ENCODE measurements at regions not wholly inside any gene's neighbourhood (a gene's known extent, or its start where the extent isn't known, plus 50 kb on each side); places are given as distances from the start of the nearest gene placed in this dataset.

GRCh38 chr4:75289914-75290582 is 224.2 kb downstream of the RCHY1 start:
- H3K4me1 ChIP-seq (ENCODE audit: control insufficient read depth, extremely low read depth, insufficient read depth, low read length): no peaks in the 10 kb centered on the region
- H3K27me3 ChIP-seq (ENCODE audit: control insufficient read depth in 2 of 2, insufficient read depth in 2 of 2, low read length in 2 of 2): no peaks in the 10 kb centered on the region
- no peak overlapping the region for H3K4me3 ChIP-seq (replicated peaks in 1 of 3; ENCODE audit: insufficient read depth in 1 of 3, low read depth in 1 of 3, low read length in 3 of 3)
- ChIA-PET CTCF (interaction anchor here (0.6 to 3.3 kb wide), 6 partner anchors 11 to 970 kb away, joined by 3 to 47 read pairs (median 3); partner anchors contain the start of gene PARM1), POLR2A (no interaction called here)
- DNase-seq (ENCODE audit: low read depth, low spot score) (no peak), FAIRE-seq (peak; percentile 33)
- H3K9me3 ChIP-seq (replicated peaks; ENCODE audit: control insufficient read depth, insufficient read depth, low read length): no peaks in the 10 kb centered on the region
- no peaks in the 10 kb centered on the region for H3K79me2 ChIP-seq (ENCODE audit: control insufficient read depth, insufficient read depth, low read length)
- no peaks in the 10 kb centered on the region for H4K20me1 ChIP-seq (replicated peaks; ENCODE audit: control insufficient read depth, extremely low read depth, insufficient read depth, low read length)
- H3K4me2 ChIP-seq (ENCODE audit: insufficient read depth, low read length): no peak overlapping the region
- dilution Hi-C loops (cut with MboI; ENCODE audit: extremely low pct_ligation_motif_present, low sequenced_read_pairs): no loop called here
- no peaks in the 10 kb centered on the region for H3K36me3 ChIP-seq (ENCODE audit: control insufficient read depth in 2 of 2, extremely low read depth in 1 of 2, insufficient read depth in 2 of 2, low read length in 2 of 2)
- no peak overlapping the region for H3K9ac ChIP-seq (replicated peaks; ENCODE audit: extremely low read depth, insufficient read depth, low read length)
- no peak for TF ChIP-seq JUN (IDR thresholded peaks at IDR 0.05; ENCODE audit: borderline replicate concordance, insufficient read depth, insufficient read length, low read depth)
- TF ChIP-seq, protein P1, sequence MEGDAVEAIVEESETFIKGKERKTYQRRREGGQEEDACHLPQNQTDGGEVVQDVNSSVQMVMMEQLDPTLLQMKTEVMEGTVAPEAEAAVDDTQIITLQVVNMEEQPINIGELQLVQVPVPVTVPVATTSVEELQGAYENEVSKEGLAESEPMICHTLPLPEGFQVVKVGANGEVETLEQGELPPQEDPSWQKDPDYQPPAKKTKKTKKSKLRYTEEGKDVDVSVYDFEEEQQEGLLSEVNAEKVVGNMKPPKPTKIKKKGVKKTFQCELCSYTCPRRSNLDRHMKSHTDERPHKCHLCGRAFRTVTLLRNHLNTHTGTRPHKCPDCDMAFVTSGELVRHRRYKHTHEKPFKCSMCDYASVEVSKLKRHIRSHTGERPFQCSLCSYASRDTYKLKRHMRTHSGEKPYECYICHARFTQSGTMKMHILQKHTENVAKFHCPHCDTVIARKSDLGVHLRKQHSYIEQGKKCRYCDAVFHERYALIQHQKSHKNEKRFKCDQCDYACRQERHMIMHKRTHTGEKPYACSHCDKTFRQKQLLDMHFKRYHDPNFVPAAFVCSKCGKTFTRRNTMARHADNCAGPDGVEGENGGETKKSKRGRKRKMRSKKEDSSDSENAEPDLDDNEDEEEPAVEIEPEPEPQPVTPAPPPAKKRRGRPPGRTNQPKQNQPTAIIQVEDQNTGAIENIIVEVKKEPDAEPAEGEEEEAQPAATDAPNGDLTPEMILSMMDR (IDR thresholded peaks at IDR 0.05; ENCODE audit: extremely low read depth in 1 of 2, insufficient read depth in 1 of 2, low read depth in 1 of 2, low read length in 2 of 2): peak; percentile 30 to 32
- no peak for TF ChIP-seq POLR2AphosphoS5 (IDR thresholded peaks at IDR 0.05; ENCODE audit: insufficient read depth, low read depth, low read length)
- TF ChIP-seq MAX (IDR thresholded peaks at IDR 0.05; ENCODE audit: insufficient read depth, insufficient read length): no peak
- TF ChIP-seq EZH2 (IDR thresholded peaks at IDR 0.05; ENCODE audit: borderline replicate concordance, low read depth, low read length, severe bottlenecking): no peak
- BruUV-seq (replicated peaks): no TSS peak
- no peak overlapping the region for H3K27ac ChIP-seq (ENCODE audit: insufficient read depth, low read depth, low read length)
- intact Hi-C loops (cut with micrococcal nuclease): loop anchor here (1.0 kb wide), 2 partner anchors 358 to 416 kb away; no protein-coding TSS in a partner anchor
- H3K9me1 ChIP-seq (replicated peaks; ENCODE audit: control insufficient read depth, extremely low read depth, insufficient read depth, low read length): no peaks in the 10 kb centered on the region
- H2AFZ ChIP-seq (ENCODE audit: low read depth, low read length): no peak overlapping the region

All from endothelial cell of umbilical vein (primary cell).